NCI-H2227 treated with DMSO at 0.1 percent for 48 hours (cell line): ENCODE measurements at regions not wholly inside any gene's neighbourhood (a gene's known extent, or its start where the extent isn't known, plus 50 kb on each side); places are given as distances from the start of the nearest gene placed in this dataset.

Experiments
- DNase-seq: peaks from one replicate; lab custom pipeline; 2025; lab: John Stamatoyannopoulos, UW

DNA sequence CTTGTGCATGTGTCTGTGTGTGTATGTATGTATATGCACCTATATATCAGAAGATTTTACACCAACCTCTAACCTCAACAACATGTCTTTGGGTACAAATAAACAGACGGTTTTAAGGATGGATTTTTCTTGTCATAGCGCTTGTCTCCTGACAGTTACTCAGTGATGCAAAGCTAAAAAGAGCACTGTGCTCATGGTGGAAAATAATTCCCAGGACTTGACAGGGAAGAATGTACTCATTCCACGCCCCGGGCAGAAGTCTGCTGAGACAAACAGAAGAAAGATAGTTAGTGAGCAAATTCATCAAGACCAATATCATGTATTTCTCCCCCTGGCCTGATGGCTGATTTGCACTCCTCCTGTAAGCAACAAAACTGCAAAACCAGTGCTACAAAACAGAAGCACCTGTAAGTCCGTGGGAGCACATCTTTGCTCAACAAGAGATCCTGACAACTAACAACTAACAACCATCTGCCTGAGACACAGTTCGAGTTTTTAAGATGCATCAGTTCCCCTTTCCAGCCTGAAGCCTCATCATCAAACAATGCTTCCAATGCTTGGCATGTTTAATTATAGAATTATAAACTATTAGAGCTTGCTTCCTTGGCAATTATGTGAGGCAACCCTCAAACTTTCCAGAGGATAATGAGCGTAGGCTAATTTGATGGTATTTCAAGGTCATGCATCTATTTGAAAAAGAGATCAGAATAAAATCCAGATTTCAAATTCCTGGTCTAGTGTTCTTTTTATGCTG is 812.7 kb upstream of the MIR17HG start:
- DNase-seq = no peak

DNA sequence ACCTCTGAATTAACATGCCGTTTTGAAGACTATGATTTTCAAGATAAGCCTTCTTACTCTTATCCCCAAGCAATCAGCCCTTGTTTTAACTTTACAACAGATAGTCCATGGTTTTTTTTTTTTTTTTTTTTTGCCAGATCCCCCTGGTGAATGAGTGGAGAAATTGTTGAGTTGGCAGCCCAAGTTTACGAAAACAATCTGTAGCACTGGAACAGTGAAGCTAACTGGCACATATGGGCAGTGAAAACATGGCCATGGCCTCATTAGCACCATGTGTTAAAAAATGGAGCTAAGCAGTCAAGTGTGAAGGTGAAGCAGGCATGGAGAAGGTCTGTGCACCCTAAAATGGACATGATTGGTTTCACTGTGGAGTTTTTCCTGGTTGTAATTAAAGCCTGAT is 812.1 kb upstream of the MIR17HG start:
- DNase-seq = no peak

DNA sequence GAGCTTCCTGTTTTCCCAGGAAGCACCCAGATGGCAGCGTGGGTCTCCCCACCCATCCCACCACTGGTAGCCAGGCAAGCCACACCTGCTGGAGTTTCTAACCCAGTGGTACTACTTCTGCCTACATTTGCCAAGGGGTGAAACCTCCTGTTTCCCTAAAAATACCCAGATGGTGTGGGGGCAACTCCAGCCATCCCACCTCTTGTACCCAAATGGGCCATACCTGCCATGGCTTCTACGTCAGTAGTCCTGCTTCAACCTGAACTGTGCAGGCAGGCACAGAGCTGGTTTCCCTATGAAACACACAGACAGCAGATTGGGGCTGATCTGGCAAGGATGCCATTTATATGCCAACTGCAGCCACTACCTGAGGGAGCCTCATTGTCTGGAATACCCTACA is 809.4 kb upstream of the MIR17HG start:
- no peak for DNase-seq

DNA sequence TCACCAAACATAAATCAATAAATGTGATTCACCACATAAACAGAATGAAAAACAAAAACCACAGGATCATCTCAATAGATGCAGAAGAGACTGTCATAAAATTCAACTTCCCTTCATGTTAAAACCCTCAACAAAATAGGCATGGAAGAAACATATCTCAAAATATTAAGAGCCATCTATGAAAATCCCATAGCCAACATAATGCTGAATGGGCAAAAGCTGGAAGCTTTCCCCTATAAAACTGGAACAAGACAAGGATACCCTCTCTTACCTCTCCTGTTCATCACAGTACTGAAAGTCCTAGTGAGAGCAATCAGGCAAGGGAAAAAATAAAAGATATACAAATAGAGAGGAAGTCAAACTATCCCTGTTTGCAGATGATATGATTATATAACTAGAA is 806.1 kb upstream of the MIR17HG start:
- no peak for DNase-seq

DNA sequence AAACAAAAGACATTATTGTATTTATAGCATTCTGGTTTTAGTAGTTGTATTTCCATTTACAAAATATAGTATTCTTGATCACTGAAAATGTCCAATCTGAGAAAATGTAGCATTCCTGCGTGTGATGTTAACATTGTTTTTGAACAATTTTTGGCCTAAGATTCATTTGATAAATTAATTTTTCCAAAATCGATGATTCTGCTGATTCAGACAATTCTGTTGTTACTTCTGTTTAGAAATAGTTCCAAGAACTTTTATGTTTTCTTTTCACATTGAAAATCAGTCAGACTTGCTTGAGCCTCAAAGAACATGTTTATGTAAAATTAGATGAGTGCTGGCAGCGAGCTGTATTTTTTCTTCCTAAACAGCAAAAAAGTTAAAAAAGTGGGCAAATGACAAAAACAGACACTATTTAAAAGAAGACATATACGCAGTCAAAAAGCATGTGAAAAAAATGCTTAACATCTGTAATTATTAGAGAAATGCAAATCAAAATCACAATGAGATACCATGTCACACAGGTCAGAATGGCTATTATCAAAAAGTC is 804.5 kb upstream of the MIR17HG start:
- DNase-seq = no peak

DNA sequence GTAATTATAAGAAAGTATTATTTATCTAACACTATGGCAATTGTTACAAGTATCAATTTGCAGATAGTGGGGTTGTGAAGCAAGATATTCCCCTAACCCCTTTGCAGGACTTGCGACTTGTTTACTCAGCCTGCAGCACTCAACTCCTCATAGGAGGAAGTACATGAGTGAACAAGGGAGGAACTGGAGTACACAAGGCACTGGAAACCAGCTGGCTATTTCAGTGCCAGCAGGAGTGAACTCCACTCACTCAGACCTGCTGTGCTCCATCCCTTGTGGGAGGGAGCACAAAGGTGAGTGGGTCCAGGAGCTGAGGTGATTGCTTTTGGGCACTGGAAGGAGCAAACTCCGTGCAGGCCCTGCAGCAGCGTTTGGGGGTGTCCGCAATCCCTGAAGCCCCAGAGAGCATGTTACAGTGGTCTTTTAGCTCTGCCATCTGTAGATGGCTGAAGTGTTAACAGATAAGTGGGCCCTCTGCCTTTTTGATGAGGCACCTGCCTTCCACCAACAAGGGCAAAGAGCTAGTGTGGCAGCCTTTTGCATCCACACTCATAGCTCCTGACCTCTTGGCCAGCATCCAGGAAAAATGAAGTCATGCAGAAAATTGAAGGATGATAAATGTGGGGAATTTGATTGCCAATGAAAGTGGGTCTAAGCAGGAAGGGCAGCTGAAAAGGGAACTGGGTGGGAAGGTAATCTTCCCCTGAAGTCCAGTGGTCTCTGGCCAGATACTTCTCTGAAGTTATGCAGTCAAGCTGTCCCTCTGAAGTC is 802.2 kb upstream of the MIR17HG start:
- no peak for DNase-seq

DNA sequence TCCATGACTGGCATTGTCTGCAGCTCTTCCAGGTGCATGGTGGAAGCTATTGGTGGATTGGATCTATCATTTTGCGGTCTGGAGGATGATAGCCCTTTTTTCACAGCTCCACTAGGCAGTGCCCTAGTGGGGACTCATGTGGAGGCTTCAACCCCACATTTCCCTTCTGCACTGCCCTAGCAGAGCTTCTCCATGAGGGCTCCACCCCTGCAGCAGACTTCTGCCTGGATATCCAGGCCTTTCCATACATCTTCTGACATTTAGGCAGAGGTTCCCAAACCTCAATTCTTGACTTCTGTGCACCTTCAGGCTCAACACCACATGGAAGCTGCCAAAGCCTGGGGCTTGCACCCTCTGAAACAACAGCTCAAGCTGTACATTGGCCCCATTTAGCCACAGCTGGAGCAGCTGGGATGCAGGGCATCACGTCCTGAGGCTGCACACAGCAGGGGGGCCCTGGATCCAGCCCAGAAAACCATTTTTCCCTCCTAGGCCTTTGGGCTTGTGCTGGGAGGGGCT is 800.2 kb upstream of the MIR17HG start:
- no peak for DNase-seq

DNA sequence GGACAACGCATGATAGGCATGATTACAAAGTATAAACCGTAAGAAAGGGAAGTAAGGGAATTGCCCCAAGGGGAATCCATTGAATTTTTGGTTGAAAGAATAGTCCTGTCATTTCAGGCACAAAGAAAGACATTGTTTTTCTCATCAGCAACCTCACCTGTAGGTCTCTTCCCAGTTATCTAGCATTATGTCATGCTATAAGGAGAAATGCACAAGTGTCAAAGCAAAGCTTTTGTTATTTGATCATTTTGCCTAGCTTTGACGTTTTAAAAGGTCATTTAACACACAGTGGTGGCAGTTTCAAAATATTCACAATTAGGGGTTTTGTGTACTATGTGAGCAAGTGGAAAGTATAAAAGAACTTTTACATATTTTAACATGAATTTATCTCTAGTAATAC is 796.2 kb upstream of the MIR17HG start:
- DNase-seq = no peak

DNA sequence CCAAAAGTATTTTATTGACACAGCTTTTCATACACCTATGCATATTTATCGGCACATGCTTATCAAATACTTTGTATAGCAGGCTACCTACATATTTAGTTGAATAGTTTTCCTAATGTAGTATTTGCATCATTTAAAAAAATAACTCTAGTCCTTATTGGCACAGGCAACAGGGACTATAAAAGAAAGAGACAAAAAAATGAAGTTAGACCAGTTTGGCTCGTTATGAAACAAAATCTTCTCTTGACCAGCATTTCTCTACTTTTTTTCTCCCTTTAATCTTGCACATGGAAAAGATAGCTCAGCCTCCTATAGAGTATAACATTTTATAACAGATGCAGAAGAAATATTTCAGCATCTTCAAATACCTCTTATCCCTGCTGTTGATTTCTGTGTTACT is 794.8 kb upstream of the MIR17HG start:
- DNase-seq = no peak

DNA sequence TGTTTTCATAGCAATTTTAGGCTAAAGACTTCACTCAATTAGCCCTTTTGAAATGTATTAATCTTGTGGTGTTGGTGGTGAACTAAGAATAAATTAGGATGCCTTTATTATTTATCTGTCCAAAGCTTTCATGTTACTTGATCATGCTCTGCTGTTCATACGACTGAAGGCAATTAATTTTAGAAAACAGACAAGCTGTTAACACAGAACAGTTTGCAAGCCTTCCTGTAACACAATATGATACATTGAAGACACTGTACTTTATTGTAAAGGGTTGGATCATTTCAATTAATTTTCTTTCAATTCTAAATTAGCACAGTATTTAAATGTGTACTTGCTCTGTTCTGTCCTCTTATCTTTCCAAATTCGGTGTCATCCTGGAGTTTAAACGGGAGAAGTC is 794.3 kb upstream of the MIR17HG start:
- no peak for DNase-seq

DNA sequence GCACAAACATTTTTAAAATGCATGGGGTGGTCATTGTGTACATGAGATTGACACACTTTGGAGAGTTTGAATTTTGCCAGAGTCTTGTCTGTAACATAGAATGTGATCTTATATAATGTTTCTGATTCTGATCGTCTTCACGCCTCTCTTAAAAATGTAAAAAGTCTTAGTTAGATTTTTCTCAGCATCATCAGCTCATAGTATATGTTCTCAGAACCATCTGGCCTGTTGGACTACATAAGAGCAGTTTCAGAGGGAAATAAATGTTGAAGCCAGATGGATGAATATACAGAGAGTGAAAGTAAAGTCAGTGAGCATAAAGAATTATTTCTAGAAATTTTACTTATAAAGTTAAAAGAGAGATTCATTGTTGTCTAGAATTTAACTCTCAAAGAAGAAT is 789.9 kb upstream of the MIR17HG start:
- no peak for DNase-seq

DNA sequence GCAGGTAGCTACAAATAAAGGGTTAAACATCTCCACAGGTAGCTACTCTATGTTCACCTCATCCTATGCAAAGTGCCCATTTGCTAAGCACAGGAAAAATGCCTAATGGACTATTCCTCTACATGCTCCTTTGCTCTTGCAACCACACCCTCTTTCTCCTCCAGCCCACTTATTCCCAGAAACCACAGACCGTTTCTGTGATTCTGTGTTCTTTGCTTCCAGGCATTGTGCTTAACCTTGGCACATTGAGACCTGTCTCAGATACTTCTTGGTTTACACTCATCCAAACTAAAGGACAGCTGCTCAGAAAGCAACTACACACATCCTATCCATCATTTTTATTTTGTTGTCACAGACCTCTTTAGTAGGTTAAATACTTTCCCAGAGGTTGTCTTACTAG is 785.0 kb upstream of the MIR17HG start:
- DNase-seq = peak; percentile 29

DNA sequence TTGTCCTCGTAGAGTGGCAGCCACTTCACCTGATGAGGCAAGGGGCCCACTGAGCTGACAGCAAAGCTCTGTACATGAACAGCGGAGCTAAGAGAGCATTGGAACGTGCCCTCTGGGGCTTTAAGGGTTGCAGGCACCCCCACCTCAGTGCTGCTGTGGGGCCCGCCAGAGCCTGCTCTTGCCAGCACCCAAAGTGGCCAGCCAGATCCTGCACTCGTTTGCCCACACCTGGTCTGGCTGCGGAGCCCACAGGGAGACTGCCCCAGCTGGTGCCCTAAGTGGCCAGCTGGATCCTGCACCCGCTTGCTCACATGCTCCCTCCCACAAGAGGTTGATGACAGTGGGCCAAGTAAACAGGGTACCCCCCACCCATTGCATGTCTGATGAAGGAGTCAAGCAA is 783.4 kb upstream of the MIR17HG start:
- no peak for DNase-seq

DNA sequence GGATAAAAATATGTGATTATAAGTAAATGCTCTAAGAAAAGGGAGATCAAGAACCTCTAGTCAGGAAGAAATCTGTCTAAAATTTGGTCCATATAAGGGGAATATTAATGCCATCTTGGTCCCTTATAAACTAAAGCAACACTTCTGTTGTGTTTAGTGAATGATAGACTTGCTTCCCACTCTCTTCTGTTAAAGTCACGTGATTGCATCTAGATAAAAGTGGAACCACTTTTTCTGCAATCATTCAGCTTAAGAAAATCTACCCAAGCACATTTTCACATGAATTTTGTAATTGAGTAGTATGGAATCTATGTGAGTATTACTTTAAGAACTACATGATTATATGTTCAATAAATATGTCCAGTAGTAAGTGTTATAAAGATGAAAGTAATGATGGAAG is 782.9 kb upstream of the MIR17HG start:
- no peak for DNase-seq

DNA sequence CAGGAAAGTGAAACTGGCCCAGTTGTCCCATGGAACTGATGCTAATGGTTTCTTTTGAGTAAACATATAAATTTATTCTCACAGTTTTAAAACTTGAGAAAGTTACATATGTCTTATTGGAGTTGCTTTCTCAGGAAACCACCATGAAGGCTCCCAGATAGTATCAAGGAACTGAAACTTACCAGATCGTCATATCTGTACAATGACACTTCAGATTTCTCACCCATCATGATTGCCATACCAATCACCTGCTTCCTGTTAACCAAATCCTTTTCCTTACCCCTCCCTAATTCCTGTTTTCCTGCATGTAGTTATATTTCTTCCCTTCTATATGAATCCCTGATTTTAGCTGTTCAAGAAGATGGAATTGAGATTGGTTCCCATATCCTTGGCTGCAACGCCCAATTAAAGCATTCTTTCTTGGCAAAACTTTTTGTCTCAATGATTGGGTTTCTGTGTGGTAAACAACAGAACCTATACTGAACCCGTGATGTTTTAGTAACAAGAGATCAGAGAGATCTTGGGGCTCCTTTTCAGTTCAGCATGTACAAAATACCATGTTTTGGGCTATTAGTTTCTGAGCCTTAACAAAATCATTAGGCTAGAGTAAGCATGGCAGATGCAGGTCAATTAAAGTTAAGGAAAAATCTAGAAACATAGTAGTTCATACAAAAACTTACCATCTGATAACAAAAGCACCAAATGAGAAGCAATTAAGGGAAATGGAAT is 781.3 kb upstream of the MIR17HG start:
- DNase-seq = no peak

DNA sequence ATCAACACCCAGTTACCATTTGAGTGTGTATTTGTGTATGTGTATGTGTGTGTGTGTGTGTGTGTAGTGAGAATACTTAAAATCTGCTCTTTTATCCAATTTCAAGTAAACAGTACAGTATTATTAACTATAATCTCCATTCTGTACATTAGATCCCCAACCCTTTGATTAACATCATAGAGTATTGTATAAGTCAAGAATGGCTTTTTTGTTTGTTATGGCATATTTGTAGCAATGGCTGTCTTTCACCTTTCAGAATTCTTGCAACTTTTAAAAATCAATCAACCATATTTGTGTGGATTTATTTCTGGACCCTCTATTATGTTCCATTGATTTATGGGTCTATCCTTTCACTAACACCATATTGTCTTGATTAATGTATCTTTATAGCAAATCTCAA is 779.3 kb upstream of the MIR17HG start:
- no peak for DNase-seq

DNA sequence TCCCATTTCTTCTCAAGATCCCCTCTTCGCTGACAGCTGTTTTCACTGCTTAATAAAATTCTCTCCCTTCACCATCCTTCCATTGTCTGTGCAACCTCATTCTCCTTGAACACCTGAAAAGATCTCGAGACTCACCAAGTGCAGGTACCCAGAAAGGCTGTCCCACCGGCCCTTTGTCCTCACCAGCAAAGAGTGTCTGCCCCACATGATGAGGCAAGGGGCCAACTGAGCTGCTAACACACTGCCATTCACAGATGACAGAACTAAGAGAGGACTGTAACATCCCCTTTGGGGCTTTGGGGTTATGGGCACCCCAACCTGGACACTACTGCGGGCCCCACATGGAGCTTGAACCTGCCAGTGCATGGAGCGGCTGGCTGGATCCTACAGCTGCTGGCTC is 771.4 kb upstream of the MIR17HG start:
- no peak for DNase-seq

DNA sequence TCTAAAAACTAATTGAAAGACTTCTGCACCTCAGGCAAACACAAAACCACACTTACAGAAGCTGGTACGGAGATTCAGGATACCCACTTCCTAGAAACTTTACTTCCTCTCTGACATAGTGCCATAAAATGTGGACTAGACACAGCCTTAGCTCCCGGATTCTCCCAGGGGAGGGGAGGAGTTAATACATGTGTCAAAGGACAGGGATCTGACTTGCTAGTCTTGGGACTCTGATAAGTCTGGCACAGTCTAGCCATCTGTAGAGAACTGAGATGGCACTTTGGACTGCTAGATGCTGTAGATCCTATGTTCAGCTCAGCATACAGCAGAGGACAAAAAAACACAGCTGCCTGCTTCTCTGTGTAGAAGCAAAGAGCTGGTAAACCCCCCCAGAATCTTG is 769.8 kb upstream of the MIR17HG start:
- no peak for DNase-seq

DNA sequence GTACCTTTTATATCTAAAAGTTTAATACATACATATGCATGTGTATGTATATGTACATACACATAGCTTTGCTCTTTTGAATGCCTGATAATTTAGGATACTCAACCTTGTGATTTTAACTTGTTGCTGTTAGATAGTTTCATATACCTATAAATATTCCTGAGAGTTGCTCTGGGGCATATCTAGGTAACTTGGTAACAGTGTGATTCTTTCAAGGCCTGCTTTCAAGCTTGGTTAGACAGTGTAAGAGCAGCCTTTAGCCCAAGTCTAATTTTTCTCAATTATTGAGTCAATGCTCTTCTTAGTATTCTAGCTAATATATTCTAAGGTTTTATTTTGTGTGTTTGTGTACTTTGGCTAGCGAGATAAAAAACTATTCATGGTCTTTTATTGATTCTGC is 762.1 kb upstream of the MIR17HG start:
- no peak for DNase-seq

DNA sequence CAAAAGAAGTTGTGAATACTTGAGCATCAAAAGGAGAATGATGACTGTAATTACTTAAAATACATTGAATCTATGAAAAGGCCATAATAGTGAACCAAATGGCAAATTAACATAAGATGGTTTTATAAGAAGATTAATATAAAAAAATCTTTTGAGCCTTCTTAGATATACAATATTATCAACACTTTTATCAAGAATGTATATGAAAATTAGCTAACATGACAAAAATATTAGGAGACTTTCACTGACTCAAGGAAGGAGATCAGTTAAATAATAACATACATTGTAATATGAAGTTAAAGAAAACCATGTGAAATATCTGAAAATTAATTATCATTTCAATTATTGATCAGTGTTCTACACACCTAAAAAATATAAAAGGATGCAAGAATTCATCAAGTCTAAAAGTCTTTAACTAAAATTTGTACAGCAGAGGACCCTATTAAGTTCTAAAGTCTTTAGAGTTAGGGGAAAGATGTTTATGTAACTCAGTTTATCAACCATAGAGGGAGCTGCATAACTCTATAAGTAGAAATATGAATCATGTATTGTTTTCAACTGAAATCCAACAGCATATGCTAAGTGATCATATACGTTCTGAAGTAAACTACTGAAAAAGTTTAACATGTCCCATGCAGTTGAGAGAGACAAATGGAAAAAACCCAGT is 756.1 kb upstream of the MIR17HG start:
- no peak for DNase-seq

DNA sequence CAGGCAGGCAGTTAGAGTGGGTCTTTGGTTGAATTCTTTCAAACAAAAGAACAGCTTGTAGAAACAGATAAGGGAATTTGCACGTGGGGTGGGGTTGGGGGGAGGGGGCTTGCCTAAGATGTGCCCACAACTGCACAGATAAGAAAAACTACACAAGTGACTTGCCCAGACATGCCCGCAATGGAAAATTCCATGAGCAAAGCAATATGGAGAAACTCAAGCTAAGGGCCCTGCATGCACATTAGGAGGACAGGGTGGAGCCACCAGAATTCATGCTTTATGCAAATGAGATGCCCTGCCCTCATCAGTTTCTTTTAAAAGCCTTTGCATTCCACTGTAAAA is 755.6 kb upstream of the MIR17HG start:
- DNase-seq = no peak

DNA sequence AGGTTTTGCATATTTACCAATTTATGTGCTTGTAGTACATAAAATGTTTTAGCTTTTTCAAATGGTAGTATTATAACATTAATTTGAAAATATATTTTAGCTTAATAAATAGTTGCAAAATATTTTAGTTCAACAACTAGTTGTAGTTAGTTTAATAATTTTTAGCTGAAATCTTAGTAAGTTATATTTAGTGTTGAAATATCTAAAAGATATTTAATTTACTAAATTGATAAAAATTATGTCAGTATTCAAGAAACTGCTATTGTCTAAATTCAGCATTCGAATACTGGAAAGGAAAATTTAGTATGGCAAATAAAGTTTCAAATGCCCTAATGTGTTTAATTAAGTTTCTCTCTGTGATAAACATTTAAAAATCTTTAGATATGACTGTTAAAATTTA is 754.5 kb upstream of the MIR17HG start:
- DNase-seq = no peak
